ENCODE measurements at regions not wholly inside any gene's neighbourhood (a gene's known extent, or its start where the extent isn't known, plus 50 kb on each side); places are given as distances from the start of the nearest gene placed in this dataset.

- TF ChIP-seq YY1 (IDR thresholded peaks at IDR 0.05; ENCODE audit: extremely low read depth, insufficient replicate concordance, low read depth, low read length) (no peak), CTCF (IDR thresholded peaks at IDR 0.05 in 2 of 3, conservative IDR thresholded peaks at IDR 0.05 in 1 of 3; ENCODE audit: borderline replicate concordance in 1 of 3, insufficient read depth in 1 of 3, low read depth in 2 of 3, low read length in 2 of 3) (no peak)
Observed at GRCh38 chr7:46982928-46983327, 599.0 kb downstream of the TNS3 start.
